Activated T-cell treated with anti-CD3 and anti-CD28 coated beads, Interleukin-2, amount 50 U/mL, for 4 hours (primary cell): ENCODE measurements at regions not wholly inside any gene's neighbourhood (a gene's known extent, or its start where the extent isn't known, plus 50 kb on each side); places are given as distances from the start of the nearest gene placed in this dataset.

Source experiments
- ATAC-seq, 2 donors: fragments of 200-7000 bp; cut with Tn5 transposase; one replicate each; pipeline ENCODE4 v1.10.0; 2021
- DNase-seq: peaks from one replicate; pipeline ENCODE4 v3.0.0-alpha.2; 2020
- H3K27me3 Mint-ChIP-seq: one replicate; pipeline ENCODE4 v1.8.0; 2021; ENCODE audit warnings: low read depth, mixed read lengths
- H3K36me3 Mint-ChIP-seq: one replicate; pipeline ENCODE4 v1.8.0; 2022; ENCODE audit warnings: mixed read lengths; ENCODE audit not compliant: insufficient read depth
- H3K4me1 Mint-ChIP-seq: one replicate; pipeline ENCODE4 v1.8.0; 2021; ENCODE audit warnings: low read depth, mixed read lengths
- H3K4me3 Mint-ChIP-seq: one replicate; pipeline ENCODE4 v1.8.0; 2021; ENCODE audit warnings: mild to moderate bottlenecking, moderate library complexity, mixed read lengths
- H3K9me3 Mint-ChIP-seq: one replicate; pipeline ENCODE4 v1.8.0; 2021; ENCODE audit warnings: mixed read lengths

GRCh38 chr15:37165395-37165794 lies 65.0 kb upstream of the MEIS2 start:
- H3K9me3 Mint-ChIP-seq = no peaks in the 10 kb centered on the region
- H3K4me1 Mint-ChIP-seq = no peaks in the 10 kb centered on the region
- H3K27me3 Mint-ChIP-seq = no peaks in the 10 kb centered on the region

GRCh38 chr15:37166402-37166801 lies 66.1 kb upstream of the MEIS2 start:
- Mint-ChIP-seq H3K27me3 (no peaks in the 10 kb centered on the region), H3K36me3 (no peaks in the 10 kb centered on the region), H3K9me3 (no peaks in the 10 kb centered on the region), H3K4me1 (no peaks in the 10 kb centered on the region), H3K4me3 (no peak overlapping the region)
- no peak for ATAC-seq
- no peak for DNase-seq

More at GRCh38 chr15:37165395-37165794, 65.0 kb upstream of the MEIS2 start:
- ATAC-seq (no peak), DNase-seq (no peak)
- no peak overlapping the region for H3K4me3 Mint-ChIP-seq
- H3K36me3 Mint-ChIP-seq = no peaks in the 10 kb centered on the region

GRCh38 chr15:37181339-37181738 lies 81.0 kb upstream of the MEIS2 start:
- ATAC-seq = no peak
- Mint-ChIP-seq H3K27me3 (peaks cover 2% of the 10 kb centered on the region), H3K9me3 (peaks cover 23% of the 10 kb centered on the region), H3K36me3 (no peaks in the 10 kb centered on the region), H3K4me1 (no peaks in the 10 kb centered on the region), H3K4me3 (no peak overlapping the region)
- DNase-seq = no peak

GRCh38 chr15:37199545-37199944 lies 99.2 kb upstream of the MEIS2 start:
- Mint-ChIP-seq H3K9me3 (peaks cover 5% of the 10 kb centered on the region), H3K27me3 (no peaks in the 10 kb centered on the region), H3K4me1 (no peaks in the 10 kb centered on the region), H3K4me3 (no peak overlapping the region), H3K36me3 (no peaks in the 10 kb centered on the region)
- DNase-seq = no peak
- ATAC-seq = no peak

- Mint-ChIP-seq H3K27me3 (no peaks in the 10 kb centered on the region), H3K36me3 (no peaks in the 10 kb centered on the region), H3K4me1 (no peaks in the 10 kb centered on the region), H3K4me3 (no peak overlapping the region), H3K9me3 (no peaks in the 10 kb centered on the region)
- ATAC-seq = no peak
- no peak for DNase-seq
These were observed 102.7 kb upstream of the MEIS2 start for GRCh38 chr15:37203050-37203449.

- H3K9me3 Mint-ChIP-seq = no peaks in the 10 kb centered on the region
These were observed 104.3 kb upstream of the MEIS2 start for GRCh38 chr15:37204692-37205091.

GRCh38 chr15:37206690-37207089 lies 106.3 kb upstream of the MEIS2 start:
- ATAC-seq = no peak
- Mint-ChIP-seq H3K27me3 (no peaks in the 10 kb centered on the region), H3K9me3 (peaks cover 4% of the 10 kb centered on the region), H3K36me3 (no peaks in the 10 kb centered on the region), H3K4me3 (no peak overlapping the region), H3K4me1 (no peaks in the 10 kb centered on the region)
- DNase-seq = no peak

More at GRCh38 chr15:37204692-37205091, 104.3 kb upstream of the MEIS2 start:
- no peaks in the 10 kb centered on the region for H3K27me3 Mint-ChIP-seq
- H3K4me3 Mint-ChIP-seq = no peak overlapping the region
- no peak for ATAC-seq
- no peak for DNase-seq
- no peaks in the 10 kb centered on the region for H3K4me1 Mint-ChIP-seq
- H3K36me3 Mint-ChIP-seq = no peaks in the 10 kb centered on the region

- Mint-ChIP-seq H3K27me3 (no peaks in the 10 kb centered on the region), H3K36me3 (no peaks in the 10 kb centered on the region), H3K4me1 (no peaks in the 10 kb centered on the region), H3K9me3 (peaks cover 5% of the 10 kb centered on the region), H3K4me3 (no peak overlapping the region)
- no peak for DNase-seq
- ATAC-seq = no peak
These were observed 108.0 kb upstream of the MEIS2 start for GRCh38 chr15:37208146-37209040.

GRCh38 chr15:37209041-37209363 lies 108.7 kb upstream of the MEIS2 start:
- no peaks in the 10 kb centered on the region for H3K27me3 Mint-ChIP-seq
- no peak for ATAC-seq
- no peaks in the 10 kb centered on the region for H3K4me1 Mint-ChIP-seq

GRCh38 chr15:37217567-37217966 lies 117.2 kb upstream of the MEIS2 start:
- Mint-ChIP-seq H3K9me3 (no peaks in the 10 kb centered on the region), H3K36me3 (no peaks in the 10 kb centered on the region), H3K4me1 (no peaks in the 10 kb centered on the region), H3K27me3 (no peaks in the 10 kb centered on the region), H3K4me3 (no peak overlapping the region)
- no peak for ATAC-seq
- DNase-seq = no peak

More at GRCh38 chr15:37209041-37209363, 108.7 kb upstream of the MEIS2 start:
- DNase-seq = no peak
- Mint-ChIP-seq H3K36me3 (no peaks in the 10 kb centered on the region), H3K9me3 (peaks cover 5% of the 10 kb centered on the region), H3K4me3 (no peak overlapping the region)

- H3K4me1 Mint-ChIP-seq = no peaks in the 10 kb centered on the region
- H3K36me3 Mint-ChIP-seq = no peaks in the 10 kb centered on the region
- H3K4me3 Mint-ChIP-seq = no peak overlapping the region
- no peaks in the 10 kb centered on the region for H3K9me3 Mint-ChIP-seq
- no peaks in the 10 kb centered on the region for H3K27me3 Mint-ChIP-seq
- DNase-seq (no peak), ATAC-seq (no peak)
These were observed 118.1 kb upstream of the MEIS2 start for GRCh38 chr15:37218351-37218916.

GRCh38 chr15:37219211-37219701 lies 118.9 kb upstream of the MEIS2 start:
- DNase-seq (no peak), ATAC-seq (no peak)
- H3K36me3 Mint-ChIP-seq = no peaks in the 10 kb centered on the region
- H3K4me1 Mint-ChIP-seq = no peaks in the 10 kb centered on the region
- H3K9me3 Mint-ChIP-seq = no peaks in the 10 kb centered on the region
- H3K4me3 Mint-ChIP-seq = no peak overlapping the region
- H3K27me3 Mint-ChIP-seq = no peaks in the 10 kb centered on the region

GRCh38 chr15:37220949-37221670 lies 120.8 kb upstream of the MEIS2 start:
- DNase-seq (no peak), ATAC-seq (no peak)
- no peaks in the 10 kb centered on the region for H3K36me3 Mint-ChIP-seq
- no peaks in the 10 kb centered on the region for H3K9me3 Mint-ChIP-seq
- no peaks in the 10 kb centered on the region for H3K4me1 Mint-ChIP-seq
- no peak overlapping the region for H3K4me3 Mint-ChIP-seq
- no peaks in the 10 kb centered on the region for H3K27me3 Mint-ChIP-seq

- no peaks in the 10 kb centered on the region for H3K4me1 Mint-ChIP-seq
- ATAC-seq = no peak
- no peaks in the 10 kb centered on the region for H3K9me3 Mint-ChIP-seq
- H3K4me3 Mint-ChIP-seq = no peak overlapping the region
- DNase-seq = no peak
- H3K36me3 Mint-ChIP-seq = no peaks in the 10 kb centered on the region
- no peaks in the 10 kb centered on the region for H3K27me3 Mint-ChIP-seq
These were observed 121.4 kb upstream of the MEIS2 start for GRCh38 chr15:37221671-37222145.
